ENCODE measurements at regions not wholly inside any gene's neighbourhood (a gene's known extent, or its start where the extent isn't known, plus 50 kb on each side); places are given as distances from the start of the nearest gene placed in this dataset.

- DNase-seq: no peak
These were observed 109.3 kb downstream of the EN1 start for GRCh38 chr2:118738106-118738505.

GRCh38 chr2:118737684-118738083 is 109.8 kb downstream of the EN1 start:
- no peak for DNase-seq

DNA sequence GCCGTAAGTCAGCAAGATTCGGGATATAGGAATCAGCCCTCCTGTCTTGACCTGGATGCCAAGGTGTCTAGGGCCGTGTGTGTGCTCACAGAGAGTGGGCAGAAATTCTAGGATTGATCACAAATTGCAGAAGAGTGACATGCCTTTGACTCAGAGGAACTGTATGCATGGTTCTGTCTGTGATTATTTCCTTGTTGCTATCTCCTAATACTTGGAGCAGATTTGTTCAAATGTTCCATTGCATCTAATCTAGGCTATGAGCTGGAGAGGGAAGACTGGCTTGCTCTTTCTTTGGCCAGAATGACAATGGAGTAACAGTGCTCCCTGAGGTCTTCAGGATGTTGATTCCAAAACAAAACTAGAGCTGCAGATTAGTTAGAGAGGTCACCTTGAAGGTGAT is 115.0 kb downstream of the EN1 start:
- no peak for DNase-seq

- no peak for DNase-seq
These were observed 116.0 kb downstream of the EN1 start for GRCh38 chr2:118731413-118731812.

DNA sequence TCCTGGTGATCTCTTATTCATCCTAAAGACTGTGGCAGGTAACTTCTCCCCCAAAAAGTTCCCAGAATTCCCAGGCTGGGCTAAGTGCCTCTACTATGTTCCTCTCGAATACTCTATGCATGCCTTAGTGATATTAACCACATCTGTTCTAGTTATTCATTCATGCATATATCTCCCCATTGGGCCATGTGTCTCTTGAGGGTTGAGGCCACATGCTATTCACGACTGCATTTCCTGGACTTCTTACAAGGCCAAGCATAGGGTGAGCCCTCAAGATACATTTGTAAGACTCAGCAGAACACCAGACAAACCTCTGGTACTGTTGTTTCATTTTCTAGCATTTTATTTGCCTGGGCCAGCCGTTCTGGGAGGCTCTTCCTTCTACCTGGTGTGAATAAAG is 117.0 kb downstream of the EN1 start:
- DNase-seq: no peak

- DNase-seq: no peak
These were observed 117.7 kb downstream of the EN1 start for GRCh38 chr2:118729760-118730159.

DNA sequence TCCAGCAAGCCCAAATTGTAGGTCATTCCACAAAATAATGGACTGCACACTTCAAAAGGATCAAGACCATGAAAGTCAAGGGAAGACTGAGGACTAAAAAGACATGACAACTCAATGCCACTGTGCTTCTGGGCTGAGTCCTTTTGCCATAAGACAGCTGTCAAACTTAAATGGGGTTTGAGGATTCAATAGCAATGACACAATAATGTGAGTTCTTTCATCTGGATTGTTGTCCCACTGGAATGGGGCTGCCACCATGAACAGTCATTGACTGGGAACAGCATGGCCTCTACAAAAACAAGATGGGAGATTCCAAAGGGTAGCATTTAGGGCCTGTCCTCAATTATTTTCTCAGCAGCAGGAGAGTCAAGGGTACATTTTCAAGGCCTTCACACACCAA is 118.5 kb downstream of the EN1 start:
- DNase-seq: no peak

- DNase-seq: no peak
These were observed 120.6 kb downstream of the EN1 start for GRCh38 chr2:118726821-118727220.

- no peak for DNase-seq
These were observed 124.1 kb downstream of the EN1 start for GRCh38 chr2:118723394-118723793.

GRCh38 chr2:118722976-118723375 is 124.5 kb downstream of the EN1 start:
- DNase-seq: no peak

- DNase-seq: no peak
These were observed 125.5 kb downstream of the EN1 start for GRCh38 chr2:118721817-118722551.

GRCh38 chr2:118720866-118721265 is 126.6 kb downstream of the EN1 start:
- DNase-seq: no peak

DNA sequence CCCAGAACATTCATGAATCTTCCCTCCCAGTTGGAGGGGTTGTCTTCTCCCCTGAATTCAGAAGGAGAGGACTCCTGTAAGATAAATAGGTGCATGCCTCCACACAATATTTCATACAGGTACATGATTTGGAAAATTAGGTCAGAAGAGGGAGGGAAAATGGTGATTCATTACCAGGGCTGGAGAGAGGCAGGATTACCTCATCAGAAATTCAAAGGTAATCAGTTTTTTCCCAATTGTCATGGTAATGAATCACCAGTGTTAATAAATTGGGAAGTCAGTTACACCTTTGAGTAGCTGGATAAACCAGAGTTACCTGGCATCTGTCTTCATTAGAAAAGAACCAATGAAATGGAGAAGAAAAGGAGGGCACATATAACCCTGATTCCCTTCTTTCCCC is 128.5 kb downstream of the EN1 start:
- DNase-seq: no peak

DNA sequence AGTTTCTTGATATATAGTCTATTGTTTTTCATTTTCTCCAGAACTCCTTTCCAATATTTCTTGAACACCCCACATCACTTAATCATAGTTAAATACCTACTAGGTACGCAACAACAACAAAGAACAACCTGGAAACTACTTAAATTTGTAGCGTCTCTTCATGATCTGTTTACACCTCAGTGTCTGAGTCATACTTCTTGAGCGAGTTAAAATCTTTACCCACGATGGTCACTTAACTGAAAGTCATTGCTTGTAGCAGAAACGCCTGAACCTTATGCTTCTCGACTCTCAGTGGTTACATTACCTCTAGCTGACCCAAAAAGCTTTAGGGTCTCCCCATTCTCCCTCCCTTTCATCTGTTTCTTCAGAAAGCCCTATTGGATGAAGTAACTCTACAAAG is 131.3 kb downstream of the EN1 start:
- DNase-seq: no peak

DNA sequence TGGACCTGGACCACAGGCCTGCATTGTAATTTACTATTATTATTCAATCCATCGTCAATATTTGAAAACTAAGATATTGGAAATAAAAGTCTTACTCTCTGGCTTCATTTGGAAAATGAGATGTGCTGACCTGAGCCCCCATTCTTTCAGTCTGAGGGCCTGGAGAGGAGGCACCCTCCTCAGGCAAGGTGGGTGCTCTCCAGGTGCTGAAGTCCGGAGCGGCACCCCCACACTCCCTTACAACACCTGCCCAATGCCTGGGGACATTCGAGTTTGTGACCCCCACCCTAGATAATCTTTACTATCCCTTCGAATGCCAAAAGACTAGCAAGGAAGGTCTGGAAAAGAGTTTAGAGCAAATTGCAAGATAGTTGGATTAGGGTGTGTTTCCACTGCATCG is 133.3 kb downstream of the EN1 start:
- no peak for DNase-seq

GRCh38 chr2:118711603-118712002 is 135.8 kb downstream of the EN1 start:
- DNase-seq: no peak

GRCh38 chr2:118710481-118710880 is 137.0 kb downstream of the EN1 start:
- no peak for DNase-seq

- DNase-seq: no peak
These were observed 137.7 kb downstream of the EN1 start for GRCh38 chr2:118709786-118710185.

- no peak for DNase-seq
These were observed 140.6 kb downstream of the EN1 start for GRCh38 chr2:118706844-118707243.

GRCh38 chr2:118706371-118706770 is 141.1 kb downstream of the EN1 start:
- no peak for DNase-seq

DNA sequence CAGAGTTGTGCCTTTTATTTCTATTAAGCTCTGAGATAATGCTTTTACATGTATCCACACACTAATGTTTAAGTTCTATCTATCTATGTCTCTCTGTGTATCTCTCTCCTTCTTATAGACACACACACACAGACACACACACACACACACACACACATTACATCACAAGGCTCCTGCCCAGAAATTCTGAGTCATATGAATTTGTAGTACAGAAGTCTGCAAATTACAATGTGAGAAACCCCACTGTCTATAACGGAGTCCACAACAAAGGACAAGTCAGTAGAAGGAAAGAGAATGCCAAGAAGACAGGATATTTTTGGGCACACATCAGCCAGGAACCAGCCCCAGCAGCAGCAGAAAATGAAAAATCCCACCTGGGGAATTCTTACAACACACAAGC is 142.4 kb downstream of the EN1 start:
- DNase-seq: no peak

DNA sequence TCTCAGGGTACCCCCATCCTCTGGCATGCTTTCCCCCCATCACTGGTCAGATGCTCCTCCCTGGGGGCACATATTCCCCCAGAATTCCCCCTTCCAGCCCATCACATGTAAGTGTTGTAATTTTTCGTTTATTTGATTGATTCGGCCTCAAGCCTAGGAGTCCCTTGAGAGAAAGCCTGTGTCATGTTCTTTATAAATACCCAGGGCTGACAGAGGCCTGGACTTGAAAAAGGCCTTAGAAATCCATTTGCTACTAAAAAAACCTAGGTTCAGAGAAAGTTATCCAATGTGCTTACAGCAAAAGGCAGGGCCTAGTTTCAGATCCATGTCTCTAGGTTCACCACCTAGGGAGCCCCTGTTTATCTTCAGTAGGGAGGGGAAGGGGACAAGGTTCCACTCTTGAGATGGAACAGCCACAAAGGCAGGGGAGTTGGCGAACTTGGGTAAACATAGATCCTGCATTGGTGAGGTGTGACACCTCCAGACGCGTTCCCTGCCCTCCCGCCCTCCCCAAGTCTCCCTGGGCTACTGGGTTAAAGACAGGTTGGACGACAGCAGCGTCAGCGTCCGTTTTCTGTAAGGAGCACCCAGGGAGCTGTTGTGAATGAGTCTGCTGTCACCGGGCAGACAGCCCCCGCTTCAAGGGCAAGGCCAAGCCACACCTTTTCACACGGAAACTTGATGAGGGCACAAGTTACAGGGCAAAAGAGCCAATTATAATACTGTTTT is 147.8 kb downstream of the EN1 start:
- DNase-seq: no peak

GRCh38 chr2:118698564-118698963 is 148.9 kb downstream of the EN1 start:
- DNase-seq: no peak

DNA sequence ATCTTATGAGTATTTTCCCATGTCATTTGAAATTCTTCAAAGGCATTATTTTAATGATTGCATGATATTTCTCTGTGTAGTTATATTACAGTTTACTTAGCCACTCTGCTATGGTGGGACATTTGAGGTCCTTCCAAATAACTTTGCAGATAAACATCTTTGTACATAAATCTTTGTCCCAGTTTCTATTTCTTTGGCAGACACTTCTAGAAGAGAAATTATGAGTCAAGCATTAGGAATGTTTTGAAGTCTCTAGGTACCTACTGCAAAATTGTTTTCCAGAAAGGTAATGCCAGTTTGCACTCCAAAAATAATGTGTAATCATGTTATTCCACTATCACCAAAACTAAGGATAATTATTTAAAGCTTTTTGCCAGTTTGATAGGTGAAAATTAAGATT is 149.7 kb downstream of the EN1 start:
- DNase-seq: no peak

All from central memory CD4-positive, alpha-beta T cell (primary cell).